Adrenal gland (tissue), 5 donors: ENCODE measurements at regions not wholly inside any gene's neighbourhood (a gene's known extent, or its start where the extent isn't known, plus 50 kb on each side); places are given as distances from the start of the nearest gene placed in this dataset.
"Not testable (repeated sequence)": the region's sequence is repeated elsewhere in the genome, so short reads cannot be mapped to it uniquely, and the experiment has no call there.

Experiments
- POLR2A ChIP-seq, 2 donors: fragments of 450-650 bp; IDR thresholded peaks; one replicate each; pipeline ENCODE4 v1.6.1; 2017; ENCODE audit warnings: antibody characterized with exemption in 2 of 2, mild to moderate bottlenecking in 2 of 2, moderate library complexity in 1 of 2
- TF ChIP-seq, protein P1 (sequence below), 6 experiments: fragments of 450-650 bp in 4 of 6; fragments of 200-600 bp in 2 of 6; sonication (generic) in 1 of 6; IDR thresholded peaks; 1 replicate in 5 of 6; 2 replicates in 1 of 6; pipeline versions ENCODE4 v1.5.1 to v1.8.0; 2016 to 2021; ENCODE audit warnings: antibody characterized with exemption in 6 of 6, mild to moderate bottlenecking in 2 of 6, moderate library complexity in 1 of 6
- donor health status: DM: no; HTN: no; CAD: no.

DNA sequence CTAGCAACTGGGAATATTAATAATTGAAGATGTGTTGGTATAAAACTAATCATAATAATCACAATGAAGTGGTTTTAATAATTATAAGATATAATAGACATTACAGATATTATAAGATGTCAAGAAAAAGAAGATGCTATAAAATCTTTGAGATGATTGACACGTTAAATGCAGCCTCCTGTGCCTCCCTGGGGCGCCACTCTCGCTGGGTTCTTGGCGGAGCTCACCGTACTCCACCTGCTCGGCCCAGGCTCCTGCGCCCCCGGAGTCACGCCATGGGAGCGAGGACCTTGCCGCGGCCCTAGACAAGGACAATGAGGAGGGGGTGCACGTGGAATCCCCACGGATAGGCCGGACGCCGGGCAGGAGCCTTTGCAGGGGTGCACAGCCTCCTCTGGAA is 942.1 kb upstream of the TPTE start:
- TF ChIP-seq POLR2A (IDR thresholded peaks at IDR 0.05): not testable (repeated sequence)
- TF ChIP-seq, protein P1, sequence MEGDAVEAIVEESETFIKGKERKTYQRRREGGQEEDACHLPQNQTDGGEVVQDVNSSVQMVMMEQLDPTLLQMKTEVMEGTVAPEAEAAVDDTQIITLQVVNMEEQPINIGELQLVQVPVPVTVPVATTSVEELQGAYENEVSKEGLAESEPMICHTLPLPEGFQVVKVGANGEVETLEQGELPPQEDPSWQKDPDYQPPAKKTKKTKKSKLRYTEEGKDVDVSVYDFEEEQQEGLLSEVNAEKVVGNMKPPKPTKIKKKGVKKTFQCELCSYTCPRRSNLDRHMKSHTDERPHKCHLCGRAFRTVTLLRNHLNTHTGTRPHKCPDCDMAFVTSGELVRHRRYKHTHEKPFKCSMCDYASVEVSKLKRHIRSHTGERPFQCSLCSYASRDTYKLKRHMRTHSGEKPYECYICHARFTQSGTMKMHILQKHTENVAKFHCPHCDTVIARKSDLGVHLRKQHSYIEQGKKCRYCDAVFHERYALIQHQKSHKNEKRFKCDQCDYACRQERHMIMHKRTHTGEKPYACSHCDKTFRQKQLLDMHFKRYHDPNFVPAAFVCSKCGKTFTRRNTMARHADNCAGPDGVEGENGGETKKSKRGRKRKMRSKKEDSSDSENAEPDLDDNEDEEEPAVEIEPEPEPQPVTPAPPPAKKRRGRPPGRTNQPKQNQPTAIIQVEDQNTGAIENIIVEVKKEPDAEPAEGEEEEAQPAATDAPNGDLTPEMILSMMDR (IDR thresholded peaks at IDR 0.05): not testable (repeated sequence)
